Ovary (tissue), 3 donors: ENCODE measurements at regions not wholly inside any gene's neighbourhood (a gene's known extent, or its start where the extent isn't known, plus 50 kb on each side); places are given as distances from the start of the nearest gene placed in this dataset.

ENCODE experiments used
- CTCF ChIP-seq, 3 donors: fragments of 450-650 bp in 2 of 3; fragments of 200-600 bp in 1 of 3; IDR thresholded peaks; one replicate each; pipeline versions ENCODE4 v1.5.1 to v1.8.0; 2016 to 2022; ENCODE audit warnings: antibody characterized with exemption in 3 of 3, mild to moderate bottlenecking in 1 of 3
- EP300 ChIP-seq: sonication (generic); formaldehyde crosslinking; IDR thresholded peaks from one replicate; pipeline ENCODE4 v1.6.1; 2017; ENCODE audit warnings: antibody characterized with exemption
- POLR2A ChIP-seq: fragments of 450-650 bp; IDR thresholded peaks from one replicate; pipeline ENCODE4 v1.6.1; 2017; ENCODE audit warnings: antibody characterized with exemption, mild to moderate bottlenecking, moderate library complexity
- donor health status: DM: no; HTN: no; CAD: no.

- TF ChIP-seq CTCF (IDR thresholded peaks at IDR 0.05): no peak
- no peak for TF ChIP-seq POLR2A
- no peak for TF ChIP-seq EP300
Observed at GRCh38 chr7:119127706-119128105, 903.2 kb downstream of the ANKRD7 start.
